ENCODE measurements at regions not wholly inside any gene's neighbourhood (a gene's known extent, or its start where the extent isn't known, plus 50 kb on each side); places are given as distances from the start of the nearest gene placed in this dataset.

DNA sequence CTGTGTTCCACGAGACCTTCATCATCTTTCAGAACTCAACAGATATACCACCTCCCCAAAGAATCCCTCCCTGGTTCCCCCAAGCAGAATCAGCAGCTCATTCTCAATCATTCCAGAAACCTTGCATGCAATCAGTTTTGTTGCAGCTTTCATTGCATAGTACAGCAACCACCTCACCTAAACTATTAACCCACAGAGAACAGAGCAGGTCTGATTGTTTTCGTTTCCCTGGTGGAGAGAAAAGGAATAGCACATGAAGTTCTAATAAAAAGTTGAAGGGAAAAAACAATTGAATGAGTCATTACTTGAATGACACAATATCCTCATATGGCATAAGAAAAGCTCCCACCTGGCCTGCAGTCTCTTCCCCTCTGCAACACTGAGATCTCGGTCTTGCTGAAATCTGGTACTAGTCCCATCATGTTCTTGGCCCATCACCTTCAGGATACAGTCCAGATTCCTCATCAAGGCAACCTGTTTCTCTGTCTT, 147.1 kb upstream of the GDF10 start:
- TF ChIP-seq, protein P1, sequence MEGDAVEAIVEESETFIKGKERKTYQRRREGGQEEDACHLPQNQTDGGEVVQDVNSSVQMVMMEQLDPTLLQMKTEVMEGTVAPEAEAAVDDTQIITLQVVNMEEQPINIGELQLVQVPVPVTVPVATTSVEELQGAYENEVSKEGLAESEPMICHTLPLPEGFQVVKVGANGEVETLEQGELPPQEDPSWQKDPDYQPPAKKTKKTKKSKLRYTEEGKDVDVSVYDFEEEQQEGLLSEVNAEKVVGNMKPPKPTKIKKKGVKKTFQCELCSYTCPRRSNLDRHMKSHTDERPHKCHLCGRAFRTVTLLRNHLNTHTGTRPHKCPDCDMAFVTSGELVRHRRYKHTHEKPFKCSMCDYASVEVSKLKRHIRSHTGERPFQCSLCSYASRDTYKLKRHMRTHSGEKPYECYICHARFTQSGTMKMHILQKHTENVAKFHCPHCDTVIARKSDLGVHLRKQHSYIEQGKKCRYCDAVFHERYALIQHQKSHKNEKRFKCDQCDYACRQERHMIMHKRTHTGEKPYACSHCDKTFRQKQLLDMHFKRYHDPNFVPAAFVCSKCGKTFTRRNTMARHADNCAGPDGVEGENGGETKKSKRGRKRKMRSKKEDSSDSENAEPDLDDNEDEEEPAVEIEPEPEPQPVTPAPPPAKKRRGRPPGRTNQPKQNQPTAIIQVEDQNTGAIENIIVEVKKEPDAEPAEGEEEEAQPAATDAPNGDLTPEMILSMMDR (IDR thresholded peaks at IDR 0.05), result no peak
- TF ChIP-seq POLR2A (IDR thresholded peaks at IDR 0.05), result no peak
